ENCODE measurements at regions not wholly inside any gene's neighbourhood (a gene's known extent, or its start where the extent isn't known, plus 50 kb on each side); places are given as distances from the start of the nearest gene placed in this dataset.

- no peak for DNase-seq
- TF ChIP-seq GATA1 (IDR thresholded peaks at IDR 0.05; ENCODE audit: low read depth, low read length) (no peak), POLR2A (IDR thresholded peaks at IDR 0.05; ENCODE audit: low read length) (no peak)
Observed at GRCh38 chr7:84281518-84281917, 86.9 kb upstream of the SEMA3A start.

DNA sequence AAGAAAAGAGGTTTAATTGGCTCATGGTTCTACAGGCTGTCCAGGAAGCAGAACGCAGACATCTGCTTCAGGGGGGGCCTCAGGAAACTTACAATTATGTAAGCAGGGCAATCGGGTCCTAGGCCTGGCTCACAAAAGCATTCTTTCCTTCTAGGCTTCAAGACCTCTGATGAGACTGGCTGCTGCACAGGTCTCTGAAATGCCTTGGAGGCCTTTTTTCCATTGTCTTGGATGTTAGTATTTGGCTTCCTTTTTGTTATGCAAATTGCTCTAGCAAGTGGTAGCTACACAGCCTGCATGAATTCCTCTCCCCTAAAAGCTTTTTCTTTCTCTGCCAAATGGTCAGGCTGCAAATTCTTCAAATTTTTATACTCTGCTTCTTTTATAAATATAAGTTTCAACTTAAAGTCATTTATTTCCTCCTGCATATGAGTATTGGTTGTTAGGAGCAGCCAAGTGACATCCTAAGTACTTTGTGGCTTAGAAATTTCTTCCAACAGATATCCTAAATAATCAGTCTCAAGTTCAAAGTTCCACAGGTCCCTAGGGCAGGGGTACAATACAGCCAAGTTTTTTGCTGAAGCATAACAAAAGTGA lies 83.1 kb upstream of the SEMA3A start:
- TF ChIP-seq POLR2A (IDR thresholded peaks at IDR 0.05; ENCODE audit: low read length) (no peak), GATA1 (IDR thresholded peaks at IDR 0.05; ENCODE audit: low read depth, low read length) (no peak)
- DNase-seq, result no peak

DNA sequence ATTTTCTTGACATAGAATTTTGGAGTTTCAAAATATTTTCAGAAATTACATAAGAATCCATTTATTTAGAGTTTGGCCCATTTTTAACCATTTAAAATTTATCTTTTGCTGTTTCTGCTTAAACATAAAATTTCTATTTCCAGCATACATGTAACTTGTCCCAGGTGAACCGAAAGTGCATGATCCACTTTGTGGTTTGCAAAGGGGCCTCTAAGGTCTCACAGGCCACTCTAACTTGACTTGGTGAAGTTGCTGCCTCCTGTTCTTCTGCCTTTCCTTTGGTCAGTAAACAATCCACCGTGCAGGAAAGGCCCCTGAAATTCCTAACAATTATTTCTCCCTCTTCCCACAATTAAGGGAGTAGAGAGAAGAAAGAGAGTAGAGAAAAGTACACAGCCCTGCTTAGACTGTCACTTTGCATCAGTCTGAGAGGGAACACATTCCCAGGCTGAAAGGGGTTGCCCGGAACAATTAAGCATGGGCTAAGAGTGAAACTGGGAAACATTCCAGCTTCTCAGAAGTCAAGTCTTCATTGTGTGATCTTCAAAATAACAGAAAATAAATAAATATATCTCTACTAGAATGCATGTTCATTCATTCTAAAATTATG lies 79.5 kb upstream of the SEMA3A start:
- TF ChIP-seq GATA1 (IDR thresholded peaks at IDR 0.05; ENCODE audit: low read depth, low read length), result no peak
- no peak for TF ChIP-seq POLR2A (IDR thresholded peaks at IDR 0.05; ENCODE audit: low read length)
- DNase-seq, result no peak

GRCh38 chr7:84271543-84271942 lies 77.0 kb upstream of the SEMA3A start:
- TF ChIP-seq GATA1 (IDR thresholded peaks at IDR 0.05; ENCODE audit: low read depth, low read length) (no peak), POLR2A (IDR thresholded peaks at IDR 0.05; ENCODE audit: low read length) (no peak)

DNA sequence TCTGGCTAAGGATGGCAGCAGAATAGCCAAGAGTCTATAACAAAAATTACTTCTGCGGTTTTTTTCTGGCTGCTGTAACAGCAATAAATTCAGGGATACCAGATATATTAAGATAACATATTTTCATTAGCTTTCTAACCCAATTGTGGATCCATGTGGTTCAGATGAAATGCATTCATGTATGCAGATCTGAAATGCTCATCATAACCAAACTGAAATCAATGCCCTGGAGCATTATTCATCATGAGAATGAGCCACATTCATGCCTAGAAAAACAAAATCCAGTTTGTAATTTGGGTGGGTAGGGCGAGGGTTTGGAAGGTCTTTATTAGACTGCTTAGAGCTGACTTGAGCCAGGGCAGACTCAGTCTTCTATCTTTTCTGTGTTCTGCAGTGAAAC lies 69.8 kb upstream of the SEMA3A start:
- no peak for DNase-seq
- TF ChIP-seq GATA1 (IDR thresholded peaks at IDR 0.05; ENCODE audit: low read depth, low read length), result no peak
- no peak for TF ChIP-seq POLR2A (IDR thresholded peaks at IDR 0.05; ENCODE audit: low read length)

More at GRCh38 chr7:84271543-84271942, 77.0 kb upstream of the SEMA3A start:
- no peak for DNase-seq

- DNase-seq, result no peak
- TF ChIP-seq GATA1 (IDR thresholded peaks at IDR 0.05; ENCODE audit: low read depth, low read length) (no peak), POLR2A (IDR thresholded peaks at IDR 0.05; ENCODE audit: low read length) (no peak)
Observed at GRCh38 chr7:84263106-84263505, 68.5 kb upstream of the SEMA3A start.

DNA sequence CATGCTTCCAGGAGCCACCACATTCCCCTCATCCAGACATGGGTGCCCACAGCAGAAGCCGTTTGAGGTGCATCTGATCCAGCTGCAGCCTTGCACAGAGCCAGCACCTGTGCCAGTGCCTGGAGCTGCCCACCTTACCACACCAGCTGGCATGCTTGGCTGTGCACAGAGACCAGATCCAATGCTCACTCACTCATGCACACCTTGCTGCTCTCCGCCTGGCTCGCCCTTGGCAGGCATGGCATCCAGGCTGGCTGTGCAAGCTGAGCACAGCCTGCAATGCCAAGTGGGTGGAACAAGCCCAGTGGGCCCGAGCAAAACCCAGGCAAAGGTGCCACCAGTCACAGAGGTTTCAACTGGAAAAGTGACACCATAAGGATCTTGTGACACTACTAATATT lies 66.9 kb upstream of the SEMA3A start:
- no peak for DNase-seq
- TF ChIP-seq GATA1 (IDR thresholded peaks at IDR 0.05; ENCODE audit: low read depth, low read length) (no peak), POLR2A (IDR thresholded peaks at IDR 0.05; ENCODE audit: low read length) (no peak)

GRCh38 chr7:84258628-84259027 lies 64.0 kb upstream of the SEMA3A start:
- DNase-seq, result no peak
- no peak for TF ChIP-seq GATA1 (IDR thresholded peaks at IDR 0.05; ENCODE audit: low read depth, low read length)
- no peak for TF ChIP-seq POLR2A (IDR thresholded peaks at IDR 0.05; ENCODE audit: low read length)

DNA sequence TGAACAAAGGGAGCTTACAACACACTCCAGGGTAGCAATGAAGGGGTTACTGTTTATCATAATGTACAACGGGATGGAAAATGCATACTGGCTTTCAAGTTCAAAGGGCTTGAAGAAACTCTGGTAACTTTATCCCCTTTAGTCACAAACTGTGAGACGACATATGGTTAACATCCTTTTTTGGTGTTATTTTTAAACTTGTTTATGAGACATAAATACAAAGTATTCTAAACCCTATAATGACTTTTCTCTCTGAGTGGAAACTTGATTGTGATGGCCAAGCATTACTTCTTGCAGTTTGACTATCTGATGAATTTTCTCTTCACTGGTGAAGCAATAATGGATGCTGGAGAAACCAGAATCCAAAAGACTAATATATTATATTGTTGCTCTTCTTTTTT lies 62.0 kb upstream of the SEMA3A start:
- TF ChIP-seq GATA1 (IDR thresholded peaks at IDR 0.05; ENCODE audit: low read depth, low read length) (no peak), POLR2A (IDR thresholded peaks at IDR 0.05; ENCODE audit: low read length) (no peak)
- DNase-seq, result no peak

- DNase-seq, result no peak
Observed at GRCh38 chr7:84251277-84251781, 56.7 kb upstream of the SEMA3A start.

GRCh38 chr7:84250452-84250851 lies 55.9 kb upstream of the SEMA3A start:
- no peak for TF ChIP-seq POLR2A (IDR thresholded peaks at IDR 0.05; ENCODE audit: low read length)
- no peak for TF ChIP-seq GATA1 (IDR thresholded peaks at IDR 0.05; ENCODE audit: low read depth, low read length)
- DNase-seq, result no peak

More at GRCh38 chr7:84251277-84251781, 56.7 kb upstream of the SEMA3A start:
- TF ChIP-seq GATA1 (IDR thresholded peaks at IDR 0.05; ENCODE audit: low read depth, low read length), result no peak
- no peak for TF ChIP-seq POLR2A (IDR thresholded peaks at IDR 0.05; ENCODE audit: low read length)

DNA sequence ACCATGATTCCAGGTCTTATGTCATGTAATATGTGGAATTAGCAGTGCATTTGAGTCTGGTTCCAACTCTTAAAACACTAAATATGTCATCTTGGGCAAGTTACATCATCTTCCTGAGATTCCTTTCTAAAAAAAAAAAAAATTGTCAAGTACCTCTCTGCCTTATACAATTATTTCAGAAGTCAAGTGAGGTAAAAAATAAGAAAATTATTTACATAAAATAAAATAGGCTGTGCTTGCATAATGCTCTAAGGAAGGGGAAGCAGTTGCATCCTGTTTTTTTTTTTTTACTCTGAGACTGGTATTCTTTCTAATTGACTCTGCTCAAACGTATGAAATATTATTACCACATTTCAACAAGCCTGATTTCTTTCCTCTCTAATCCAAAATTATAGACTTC lies 55.1 kb upstream of the SEMA3A start:
- no peak for TF ChIP-seq POLR2A (IDR thresholded peaks at IDR 0.05; ENCODE audit: low read length)
- no peak for TF ChIP-seq GATA1 (IDR thresholded peaks at IDR 0.05; ENCODE audit: low read depth, low read length)
- no peak for DNase-seq

DNA sequence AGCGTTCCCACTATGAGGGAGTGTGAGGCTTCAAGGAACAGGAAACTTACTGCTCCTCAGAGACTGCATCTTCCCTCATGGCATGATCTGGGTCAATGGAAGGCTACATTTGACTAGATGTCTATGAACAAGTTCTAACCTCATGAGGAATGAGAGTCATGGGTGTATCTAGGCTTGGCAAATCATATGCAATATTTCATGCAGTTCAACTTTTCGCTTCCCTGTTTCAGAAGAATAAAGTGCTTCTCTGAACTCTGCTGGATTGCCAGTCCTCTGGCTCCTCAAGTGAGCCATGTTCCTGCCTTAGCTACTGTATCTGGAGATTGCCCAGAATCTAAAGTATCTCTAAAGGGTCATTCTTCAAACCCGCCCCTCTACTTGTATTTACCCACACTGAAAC lies 54.3 kb upstream of the SEMA3A start:
- TF ChIP-seq GATA1 (IDR thresholded peaks at IDR 0.05; ENCODE audit: low read depth, low read length) (no peak), POLR2A (IDR thresholded peaks at IDR 0.05; ENCODE audit: low read length) (no peak)
- DNase-seq, result no peak

- TF ChIP-seq POLR2A (IDR thresholded peaks at IDR 0.05; ENCODE audit: low read length) (no peak), GATA1 (IDR thresholded peaks at IDR 0.05; ENCODE audit: low read depth, low read length) (no peak)
- DNase-seq, result no peak
Observed at GRCh38 chr7:84248267-84248666, 53.7 kb upstream of the SEMA3A start.

DNA sequence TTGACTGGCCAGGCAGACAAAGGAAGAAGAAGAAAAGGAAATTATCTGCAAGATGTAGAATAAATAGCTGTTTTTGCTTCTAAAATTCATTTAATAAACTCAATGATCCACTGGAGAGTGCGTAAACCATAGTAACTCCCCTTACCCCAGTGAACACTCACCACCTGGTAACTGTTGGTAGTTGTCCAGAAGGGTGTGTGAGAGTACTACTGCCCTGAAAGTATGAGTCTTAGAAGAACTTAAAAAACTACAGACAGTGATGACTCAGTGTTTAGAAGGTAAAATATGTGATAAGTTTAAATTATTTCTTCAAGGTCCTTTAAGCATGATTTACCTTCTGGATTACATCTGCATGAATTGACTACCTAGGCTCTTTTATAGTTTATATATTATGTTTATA lies 53.0 kb upstream of the SEMA3A start:
- TF ChIP-seq POLR2A (IDR thresholded peaks at IDR 0.05; ENCODE audit: low read length) (no peak), GATA1 (IDR thresholded peaks at IDR 0.05; ENCODE audit: low read depth, low read length) (no peak)
- DNase-seq, result no peak
